Inflammatory macrophage treated with lipopolysaccharide for 4 hours (primary cell): ENCODE measurements at regions not wholly inside any gene's neighbourhood (a gene's known extent, or its start where the extent isn't known, plus 50 kb on each side); places are given as distances from the start of the nearest gene placed in this dataset.
"Not testable (repeated sequence)": the region's sequence is repeated elsewhere in the genome, so short reads cannot be mapped to it uniquely, and the experiment has no call there.

Experiments used
- DNase-seq: peaks from one replicate; pipeline ENCODE4 v3.0.0-alpha.2; 2020

GRCh38 chr19:28612275-28612769 is 600.6 kb downstream of the UQCRFS1 start:
- DNase-seq: no peak

GRCh38 chr19:28611227-28611914 is 601.6 kb downstream of the UQCRFS1 start:
- not testable (repeated sequence) for DNase-seq

GRCh38 chr19:28610731-28611130 is 602.2 kb downstream of the UQCRFS1 start:
- no peak for DNase-seq

GRCh38 chr19:28609944-28610343 is 603.0 kb downstream of the UQCRFS1 start:
- DNase-seq: no peak

- no peak for DNase-seq
Observed at GRCh38 chr19:28609091-28609755, 603.7 kb downstream of the UQCRFS1 start.

- no peak for DNase-seq
Observed at GRCh38 chr19:28608292-28608691, 604.7 kb downstream of the UQCRFS1 start.

- no peak for DNase-seq
Observed at GRCh38 chr19:28607066-28607583, 605.8 kb downstream of the UQCRFS1 start.

GRCh38 chr19:28606269-28607032 is 606.5 kb downstream of the UQCRFS1 start:
- DNase-seq: no peak

- no peak for DNase-seq
Observed at GRCh38 chr19:28605501-28606268, 607.3 kb downstream of the UQCRFS1 start.

GRCh38 chr19:28603453-28603852 is 609.5 kb downstream of the UQCRFS1 start:
- no peak for DNase-seq

- no peak for DNase-seq
Observed at GRCh38 chr19:28602675-28603298, 610.2 kb downstream of the UQCRFS1 start.

- no peak for DNase-seq
Observed at GRCh38 chr19:28601723-28602440, 611.1 kb downstream of the UQCRFS1 start.

- no peak for DNase-seq
Observed at GRCh38 chr19:28598861-28599260, 614.1 kb downstream of the UQCRFS1 start.

GRCh38 chr19:28596561-28597071 is 616.3 kb downstream of the UQCRFS1 start:
- DNase-seq: no peak

GRCh38 chr19:28595722-28596480 is 617.0 kb downstream of the UQCRFS1 start:
- DNase-seq: no peak

- no peak for DNase-seq
Observed at GRCh38 chr19:28594737-28595136, 618.2 kb downstream of the UQCRFS1 start.

- DNase-seq: not testable (repeated sequence)
Observed at GRCh38 chr19:28589991-28590411, 623.0 kb downstream of the UQCRFS1 start.

GRCh38 chr19:28586474-28586873 is 626.5 kb downstream of the UQCRFS1 start:
- DNase-seq: no peak

- DNase-seq: no peak
Observed at GRCh38 chr19:28585796-28586195, 627.2 kb downstream of the UQCRFS1 start.

- no peak for DNase-seq
Observed at GRCh38 chr19:28583713-28584112, 629.2 kb downstream of the UQCRFS1 start.
